DOHH2 (cell line): ENCODE measurements at regions not wholly inside any gene's neighbourhood (a gene's known extent, or its start where the extent isn't known, plus 50 kb on each side); places are given as distances from the start of the nearest gene placed in this dataset.

ENCODE experiments used
- H3F3A ChIP-seq: fragments of 200-600 bp; sonication (generic), shearing (Covaris generic); 2 replicates; pipeline ENCODE4 v1.6.0; 2016; ENCODE audit warnings: antibody characterized with exemption, mild to moderate bottlenecking; ENCODE audit not compliant: control insufficient read depth, insufficient read depth
- H3K27ac ChIP-seq: fragments of 200-600 bp; sonication (generic); 2 replicates; pipeline ENCODE4 v1.5.1; 2014; ENCODE audit warnings: low read depth, mild to moderate bottlenecking, low read length, moderate library complexity
- H3K27me3 ChIP-seq: fragments of 200-600 bp; sonication (generic); 2 replicates; pipeline ENCODE4 v1.6.1; 2014; ENCODE audit warnings: mild to moderate bottlenecking, low read length, mixed read lengths; ENCODE audit not compliant: control insufficient read depth
- H3K36me3 ChIP-seq: fragments of 200-600 bp; sonication (generic); 2 replicates; pipeline ENCODE4 v1.6.1; 2014; ENCODE audit warnings: mild to moderate bottlenecking, low read length, moderate library complexity, mixed read lengths; ENCODE audit not compliant: control insufficient read depth
- H3K4me1 ChIP-seq: fragments of 200-600 bp; sonication (generic); 2 replicates; pipeline ENCODE4 v1.6.1; 2014; ENCODE audit warnings: mild to moderate bottlenecking, low read length, mixed read lengths; ENCODE audit not compliant: control insufficient read depth
- H3K4me2 ChIP-seq: fragments of 200-600 bp; sonication (generic); 2 replicates; pipeline ENCODE4 v1.6.0; 2014; ENCODE audit warnings: mild to moderate bottlenecking, low read length, moderate library complexity
- H3K4me3 ChIP-seq: fragments of 200-600 bp; sonication (generic); 2 replicates; pipeline ENCODE4 v1.5.1; 2014; ENCODE audit warnings: mild to moderate bottlenecking, low read length, mixed read lengths
- H3K79me2 ChIP-seq: fragments of 200-600 bp; sonication (generic); 2 replicates; pipeline ENCODE4 v1.6.1; 2014; ENCODE audit warnings: mild to moderate bottlenecking, low read length, mixed read lengths; ENCODE audit not compliant: control insufficient read depth
- H3K9me2 ChIP-seq: fragments of 200-600 bp; sonication (generic); replicated peaks from 2 replicates; pipeline ENCODE4 v1.6.1; 2014; ENCODE audit warnings: mild to moderate bottlenecking, low read length, mixed read lengths; ENCODE audit not compliant: control insufficient read depth
- H3K9me3 ChIP-seq: fragments of 200-600 bp; sonication (generic); 2 replicates; pipeline ENCODE4 v1.6.1; 2014; ENCODE audit warnings: antibody characterized with exemption, low read length, mixed read lengths; ENCODE audit not compliant: control insufficient read depth, insufficient read depth
- H4K20me1 ChIP-seq: fragments of 200-600 bp; sonication (generic); 2 replicates; pipeline ENCODE4 v1.6.0; 2014; ENCODE audit warnings: low read depth, mild to moderate bottlenecking, antibody characterized with exemption, low read length, moderate library complexity; ENCODE audit not compliant: control insufficient read depth, insufficient read depth
- CTCF ChIP-seq: fragments of 200-600 bp; sonication (generic); IDR thresholded peaks from one replicate; pipeline ENCODE4 v1.5.1; 2014; ENCODE audit warnings: antibody characterized with exemption, mild to moderate bottlenecking, low read depth, low read length; ENCODE audit not compliant: poor library complexity, severe bottlenecking
- EZH2phosphoT487 ChIP-seq: fragments of 200-600 bp; sonication (generic); IDR thresholded peaks from 2 replicates; pipeline ENCODE4 v1.6.1; 2017; ENCODE audit warnings: borderline replicate concordance, mild to moderate bottlenecking, antibody characterized with exemption, low read length, moderate library complexity, mixed read lengths

GRCh38 chr4:38189445-38189844 is 229.2 kb downstream of the PTTG2 start:
- H3K9me3 ChIP-seq: no peaks in the 10 kb centered on the region
- no peaks in the 10 kb centered on the region for H3K4me1 ChIP-seq
- no peak overlapping the region for H3K4me3 ChIP-seq
- no peaks in the 10 kb centered on the region for H3F3A ChIP-seq
- no peaks in the 10 kb centered on the region for H3K36me3 ChIP-seq
- no peak for TF ChIP-seq CTCF
- no peak for TF ChIP-seq EZH2phosphoT487
- no peaks in the 10 kb centered on the region for H3K79me2 ChIP-seq
- peaks cover 9% of the 10 kb centered on the region for H3K27me3 ChIP-seq
- no peak overlapping the region for H3K4me2 ChIP-seq
- H3K27ac ChIP-seq: no peak overlapping the region
- no peaks in the 10 kb centered on the region for H3K9me2 ChIP-seq
- no peaks in the 10 kb centered on the region for H4K20me1 ChIP-seq

- no peaks in the 10 kb centered on the region for H3K9me3 ChIP-seq
- H3K27me3 ChIP-seq: peaks cover 15% of the 10 kb centered on the region
- H4K20me1 ChIP-seq: no peaks in the 10 kb centered on the region
- TF ChIP-seq EZH2phosphoT487 (no peak), CTCF (no peak)
- H3K36me3 ChIP-seq: no peaks in the 10 kb centered on the region
- H3K27ac ChIP-seq: no peak overlapping the region
- H3F3A ChIP-seq: no peaks in the 10 kb centered on the region
- no peak overlapping the region for H3K4me3 ChIP-seq
- no peaks in the 10 kb centered on the region for H3K4me1 ChIP-seq
- H3K9me2 ChIP-seq: no peaks in the 10 kb centered on the region
- no peak overlapping the region for H3K4me2 ChIP-seq
- H3K79me2 ChIP-seq: no peaks in the 10 kb centered on the region
Measured at GRCh38 chr4:38190717-38191178, 230.6 kb downstream of the PTTG2 start.

- Histone ChIP-seq H3K4me3 (no peak overlapping the region), H3K4me1 (no peaks in the 10 kb centered on the region), H4K20me1 (no peaks in the 10 kb centered on the region), H3K79me2 (no peaks in the 10 kb centered on the region), H3K36me3 (no peaks in the 10 kb centered on the region), H3K4me2 (no peak overlapping the region), H3F3A (no peaks in the 10 kb centered on the region), H3K27me3 (peaks cover 15% of the 10 kb centered on the region), H3K9me3 (no peaks in the 10 kb centered on the region), H3K9me2 (no peaks in the 10 kb centered on the region), H3K27ac (no peak overlapping the region)
- TF ChIP-seq CTCF (no peak), EZH2phosphoT487 (no peak)
Measured at GRCh38 chr4:38192516-38192915, 232.3 kb downstream of the PTTG2 start.
